Fibroblast of lung (primary cell): ENCODE measurements at regions not wholly inside any gene's neighbourhood (a gene's known extent, or its start where the extent isn't known, plus 50 kb on each side); places are given as distances from the start of the nearest gene placed in this dataset.

Source experiments
- DNase-seq, 2 donors: peaks; one replicate each; pipeline versions ENCODE4 v3.0.0 to v3.0.0-alpha.2; 2010; ENCODE audit warnings: low read depth in 2 of 2
- H2AFZ ChIP-seq: 2 replicates; pipeline ENCODE4 v1.5.1; 2012; ENCODE audit warnings: low read length, control low read depth, inconsistent platforms
- H3K27ac ChIP-seq: 2 replicates; pipeline ENCODE4 v1.5.1; 2011; ENCODE audit warnings: low read length, control low read depth; ENCODE audit not compliant: insufficient read depth
- H3K27me3 ChIP-seq: 2 replicates; pipeline ENCODE4 v1.5.1; 2011; ENCODE audit warnings: mild to moderate bottlenecking, low read length; ENCODE audit not compliant: control insufficient read depth, insufficient read depth
- H3K36me3 ChIP-seq: 2 replicates; pipeline ENCODE4 v1.5.1; 2011; ENCODE audit warnings: low read length; ENCODE audit not compliant: control insufficient read depth, insufficient read depth
- H3K4me1 ChIP-seq: 2 replicates; pipeline ENCODE4 v1.5.1; 2011; ENCODE audit warnings: low read length; ENCODE audit not compliant: control insufficient read depth, insufficient read depth; ENCODE audit errors: extremely low read depth
- H3K4me2 ChIP-seq: 2 replicates; pipeline ENCODE4 v1.5.1; 2011; ENCODE audit warnings: low read length, control low read depth; ENCODE audit not compliant: insufficient read depth; ENCODE audit errors: extremely low read depth
- H3K4me3 ChIP-seq, 4 experiments: fragments of 200-600 bp in 1 of 4; sonication (generic) in 1 of 4; replicated peaks in 1 of 4; 2 replicates each; pipeline ENCODE4 v1.5.1; 2011 to 2016; ENCODE audit warnings: low read length in 4 of 4, low read depth in 3 of 4, mild to moderate bottlenecking in 3 of 4, control low read depth in 2 of 4, inconsistent platforms in 1 of 4, mixed read lengths in 1 of 4; ENCODE audit not compliant: insufficient read depth in 1 of 4; ENCODE audit errors: control extremely low read depth in 1 of 4
- H3K79me2 ChIP-seq: 2 replicates; pipeline ENCODE4 v1.5.1; 2012; ENCODE audit warnings: mild to moderate bottlenecking, low read length, inconsistent platforms; ENCODE audit not compliant: control insufficient read depth, insufficient read depth
- H3K9ac ChIP-seq: 2 replicates; pipeline ENCODE4 v1.5.1; 2011; ENCODE audit warnings: mild to moderate bottlenecking, low read length, control low read depth; ENCODE audit not compliant: insufficient read depth
- H3K9me3 ChIP-seq: 2 replicates; pipeline ENCODE4 v1.5.1; 2012; ENCODE audit warnings: low read depth, low read length; ENCODE audit not compliant: control insufficient read depth, insufficient read depth
- H4K20me1 ChIP-seq: 2 replicates; pipeline ENCODE4 v1.5.1; 2011; ENCODE audit warnings: low read length; ENCODE audit not compliant: control insufficient read depth, insufficient read depth; ENCODE audit errors: extremely low read depth
- EZH2 ChIP-seq: IDR thresholded peaks from 2 replicates; pipeline ENCODE4 v1.5.1; 2012; ENCODE audit warnings: low read length, control low read depth, mild to moderate bottlenecking; ENCODE audit errors: missing control alignments
- TF ChIP-seq, protein P1 (sequence below), 2 donors: IDR thresholded peaks in 1 of 2; conservative IDR thresholded peaks in 1 of 2; 1 replicate in 1 of 2; 2 replicates in 1 of 2; pipeline ENCODE4 v1.5.1; 2011 to 2012; ENCODE audit warnings: low read length in 2 of 2, control low read depth in 1 of 2, inconsistent platforms in 1 of 2, low read depth in 1 of 2, mild to moderate bottlenecking in 1 of 2

DNA sequence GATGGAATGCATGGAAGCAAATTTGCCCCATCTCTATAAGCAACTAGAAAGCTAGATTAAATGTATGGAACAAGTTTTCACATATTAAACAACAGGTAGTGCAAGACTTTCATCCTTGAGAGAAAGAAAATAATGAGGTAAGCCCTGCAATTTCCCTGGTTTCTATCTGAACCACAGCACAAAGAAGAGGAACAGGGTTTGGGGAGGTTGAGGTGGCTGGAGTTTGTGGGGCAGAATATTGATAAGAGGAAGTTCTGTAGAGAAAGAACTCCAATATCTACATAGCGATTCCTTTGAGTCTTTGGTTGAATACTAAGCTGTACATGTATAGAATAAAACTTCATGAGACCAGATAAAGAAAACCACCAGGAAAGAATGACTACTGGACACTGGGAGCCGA, 96.3 kb upstream of the CCND2 start:
- Histone ChIP-seq H3K4me2 (no peak overlapping the region), H3K4me1 (no peaks in the 10 kb centered on the region), H3K79me2 (no peaks in the 10 kb centered on the region), H3K27ac (no peak overlapping the region), H3K9ac (no peak overlapping the region), H3K4me3 (no peak overlapping the region), H4K20me1 (no peaks in the 10 kb centered on the region), H3K36me3 (no peaks in the 10 kb centered on the region), H3K9me3 (no peaks in the 10 kb centered on the region), H2AFZ (no peak overlapping the region), H3K27me3 (no peaks in the 10 kb centered on the region)
- TF ChIP-seq, protein P1, sequence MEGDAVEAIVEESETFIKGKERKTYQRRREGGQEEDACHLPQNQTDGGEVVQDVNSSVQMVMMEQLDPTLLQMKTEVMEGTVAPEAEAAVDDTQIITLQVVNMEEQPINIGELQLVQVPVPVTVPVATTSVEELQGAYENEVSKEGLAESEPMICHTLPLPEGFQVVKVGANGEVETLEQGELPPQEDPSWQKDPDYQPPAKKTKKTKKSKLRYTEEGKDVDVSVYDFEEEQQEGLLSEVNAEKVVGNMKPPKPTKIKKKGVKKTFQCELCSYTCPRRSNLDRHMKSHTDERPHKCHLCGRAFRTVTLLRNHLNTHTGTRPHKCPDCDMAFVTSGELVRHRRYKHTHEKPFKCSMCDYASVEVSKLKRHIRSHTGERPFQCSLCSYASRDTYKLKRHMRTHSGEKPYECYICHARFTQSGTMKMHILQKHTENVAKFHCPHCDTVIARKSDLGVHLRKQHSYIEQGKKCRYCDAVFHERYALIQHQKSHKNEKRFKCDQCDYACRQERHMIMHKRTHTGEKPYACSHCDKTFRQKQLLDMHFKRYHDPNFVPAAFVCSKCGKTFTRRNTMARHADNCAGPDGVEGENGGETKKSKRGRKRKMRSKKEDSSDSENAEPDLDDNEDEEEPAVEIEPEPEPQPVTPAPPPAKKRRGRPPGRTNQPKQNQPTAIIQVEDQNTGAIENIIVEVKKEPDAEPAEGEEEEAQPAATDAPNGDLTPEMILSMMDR (conservative IDR thresholded peaks at IDR 0.05 in 1 of 2, IDR thresholded peaks at IDR 0.05 in 1 of 2; ENCODE audit: low read depth in 1 of 2, low read length in 2 of 2) = no peak
- TF ChIP-seq EZH2 = no peak
- no peak for DNase-seq

DNA sequence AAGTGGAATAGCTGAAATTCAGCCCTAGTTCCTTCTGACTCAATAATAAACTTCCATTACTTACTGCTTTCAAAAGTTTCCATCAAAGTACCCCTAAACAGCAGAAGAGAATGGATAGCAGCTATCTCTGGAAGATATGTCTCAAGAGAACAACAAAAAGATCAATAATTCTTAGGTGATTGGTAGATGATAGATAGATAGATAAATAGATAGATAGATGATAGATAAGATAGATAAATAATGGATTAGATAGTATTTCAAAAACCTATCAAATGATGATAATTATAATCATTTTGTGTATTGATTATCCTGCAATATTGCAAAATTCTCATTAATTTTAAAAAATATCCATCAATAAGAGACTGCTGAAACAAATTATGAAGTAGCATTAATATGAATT, 97.4 kb upstream of the CCND2 start:
- TF ChIP-seq EZH2 = no peak
- TF ChIP-seq, protein P1 (conservative IDR thresholded peaks at IDR 0.05 in 1 of 2, IDR thresholded peaks at IDR 0.05 in 1 of 2; ENCODE audit: low read depth in 1 of 2, low read length in 2 of 2) = no peak
- Histone ChIP-seq H3K9ac (no peak overlapping the region), H3K27ac (no peak overlapping the region), H3K36me3 (no peaks in the 10 kb centered on the region), H2AFZ (no peak overlapping the region), H3K9me3 (no peaks in the 10 kb centered on the region), H3K79me2 (no peaks in the 10 kb centered on the region), H3K4me1 (no peaks in the 10 kb centered on the region), H3K27me3 (no peaks in the 10 kb centered on the region), H3K4me2 (no peak overlapping the region), H4K20me1 (no peaks in the 10 kb centered on the region), H3K4me3 (no peak overlapping the region)
- no peak for DNase-seq

DNA sequence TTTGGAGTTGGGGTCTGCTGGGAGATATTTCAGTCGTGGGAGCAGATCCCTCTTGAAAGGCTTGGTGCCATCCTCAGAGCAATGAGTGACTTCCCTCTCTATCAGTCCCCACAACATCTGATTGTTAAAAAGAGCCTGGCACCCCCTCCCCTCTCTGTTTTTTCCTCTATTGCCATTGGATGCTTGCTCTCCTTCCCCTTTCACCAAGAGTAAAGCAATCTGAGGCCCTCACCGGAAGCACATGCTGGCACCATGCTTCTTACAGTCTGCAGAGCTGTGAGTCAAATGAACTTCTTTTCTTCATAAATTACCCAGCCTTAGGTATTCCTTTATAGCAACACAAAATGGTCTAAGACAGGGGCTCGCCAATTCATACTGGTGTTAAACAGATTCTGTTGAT, 99.1 kb upstream of the CCND2 start:
- H3K4me2 ChIP-seq = no peak overlapping the region
- H3K36me3 ChIP-seq = no peaks in the 10 kb centered on the region
- no peak overlapping the region for H3K27ac ChIP-seq
- no peak overlapping the region for H3K4me3 ChIP-seq
- H2AFZ ChIP-seq = no peak overlapping the region
- H3K27me3 ChIP-seq = no peaks in the 10 kb centered on the region
- no peaks in the 10 kb centered on the region for H3K79me2 ChIP-seq
- H3K9ac ChIP-seq = no peak overlapping the region
- H3K4me1 ChIP-seq = no peaks in the 10 kb centered on the region
- no peaks in the 10 kb centered on the region for H3K9me3 ChIP-seq
- DNase-seq = no peak
- H4K20me1 ChIP-seq = no peaks in the 10 kb centered on the region
- TF ChIP-seq, protein P1 (conservative IDR thresholded peaks at IDR 0.05 in 1 of 2, IDR thresholded peaks at IDR 0.05 in 1 of 2; ENCODE audit: low read depth in 1 of 2, low read length in 2 of 2) = no peak
- TF ChIP-seq EZH2 = no peak
